ENCODE measurements at regions not wholly inside any gene's neighbourhood (a gene's known extent, or its start where the extent isn't known, plus 50 kb on each side); places are given as distances from the start of the nearest gene placed in this dataset.

DNA sequence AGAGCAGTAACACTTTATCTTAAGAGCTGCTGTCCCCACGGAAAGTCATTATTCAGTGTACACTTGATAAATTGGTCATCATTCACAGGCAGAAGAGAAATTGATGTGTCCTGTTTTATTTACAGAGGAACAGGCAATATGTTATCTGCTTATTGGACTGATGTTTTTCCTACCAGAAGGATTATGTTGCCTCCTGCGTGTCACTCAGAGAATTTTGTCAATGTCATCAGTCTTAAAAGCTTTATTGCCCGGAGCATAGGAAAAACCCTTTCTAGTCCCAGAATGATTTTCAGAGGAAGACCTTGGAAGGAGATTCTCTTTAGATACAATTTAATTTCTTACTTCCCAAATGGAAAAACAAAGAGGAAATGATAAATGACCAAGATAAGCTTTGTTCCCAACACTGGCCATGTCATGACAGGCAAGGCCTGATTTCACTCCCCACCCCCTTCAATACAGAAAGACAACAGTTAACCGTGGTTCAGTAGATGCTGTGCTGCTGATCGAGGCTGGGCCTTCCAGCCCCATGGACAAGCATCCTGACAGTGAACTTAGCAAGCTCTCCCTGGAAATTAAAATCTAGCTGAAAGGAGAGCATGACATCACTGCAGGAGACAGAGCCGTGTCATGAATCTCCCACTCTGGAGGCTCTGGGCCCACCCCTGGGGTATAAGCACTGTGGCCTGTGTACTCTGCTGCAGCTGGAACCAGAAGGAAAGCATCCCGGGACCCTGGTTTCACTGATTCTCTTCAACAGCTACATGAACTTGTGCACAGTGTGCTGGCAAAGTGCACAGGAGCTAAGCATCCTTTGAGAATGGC lies 118.8 kb upstream of the LYZL2 start:
- H3K36me3 ChIP-seq (ENCODE audit: low read depth), result no peaks in the 10 kb centered on the region
- no peaks in the 10 kb centered on the region for H3K4me1 ChIP-seq (ENCODE audit: insufficient read depth, poor library complexity, severe bottlenecking)
- DNase-seq (ENCODE audit: low spot score) (no peak), ATAC-seq (ENCODE audit: low read depth) (no peak)
- no peaks in the 10 kb centered on the region for H3K27me3 ChIP-seq (ENCODE audit: insufficient read depth, poor library complexity, severe bottlenecking)
- no peak overlapping the region for H3K27ac ChIP-seq (ENCODE audit: poor library complexity, severe bottlenecking)
- H3K9me3 ChIP-seq (ENCODE audit: severe bottlenecking), result no peaks in the 10 kb centered on the region
- TF ChIP-seq, protein P1, sequence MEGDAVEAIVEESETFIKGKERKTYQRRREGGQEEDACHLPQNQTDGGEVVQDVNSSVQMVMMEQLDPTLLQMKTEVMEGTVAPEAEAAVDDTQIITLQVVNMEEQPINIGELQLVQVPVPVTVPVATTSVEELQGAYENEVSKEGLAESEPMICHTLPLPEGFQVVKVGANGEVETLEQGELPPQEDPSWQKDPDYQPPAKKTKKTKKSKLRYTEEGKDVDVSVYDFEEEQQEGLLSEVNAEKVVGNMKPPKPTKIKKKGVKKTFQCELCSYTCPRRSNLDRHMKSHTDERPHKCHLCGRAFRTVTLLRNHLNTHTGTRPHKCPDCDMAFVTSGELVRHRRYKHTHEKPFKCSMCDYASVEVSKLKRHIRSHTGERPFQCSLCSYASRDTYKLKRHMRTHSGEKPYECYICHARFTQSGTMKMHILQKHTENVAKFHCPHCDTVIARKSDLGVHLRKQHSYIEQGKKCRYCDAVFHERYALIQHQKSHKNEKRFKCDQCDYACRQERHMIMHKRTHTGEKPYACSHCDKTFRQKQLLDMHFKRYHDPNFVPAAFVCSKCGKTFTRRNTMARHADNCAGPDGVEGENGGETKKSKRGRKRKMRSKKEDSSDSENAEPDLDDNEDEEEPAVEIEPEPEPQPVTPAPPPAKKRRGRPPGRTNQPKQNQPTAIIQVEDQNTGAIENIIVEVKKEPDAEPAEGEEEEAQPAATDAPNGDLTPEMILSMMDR (IDR thresholded peaks at IDR 0.05; ENCODE audit: poor library complexity, severe bottlenecking), result no peak
- no peak overlapping the region for H3K4me3 ChIP-seq (ENCODE audit: severe bottlenecking)

DNA sequence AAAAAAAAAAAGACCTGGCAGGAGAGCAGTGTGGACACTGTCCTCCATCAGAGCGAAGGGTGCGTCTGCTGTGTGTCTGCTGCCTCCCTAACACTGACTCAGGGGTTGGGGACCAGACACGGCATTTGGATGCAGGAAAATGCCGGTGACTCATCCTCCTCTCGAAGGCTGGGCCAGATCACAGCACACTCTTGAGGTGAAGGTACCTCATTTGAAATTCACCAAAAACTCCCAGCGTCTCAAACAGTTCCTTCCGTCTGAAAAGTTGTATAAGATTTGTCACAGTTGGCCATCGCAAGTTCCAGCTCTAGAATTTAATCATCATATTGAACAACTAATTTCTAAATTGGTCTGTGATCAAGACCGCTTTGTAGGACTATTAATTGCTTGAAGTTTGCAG lies 118.1 kb upstream of the LYZL2 start:
- Histone ChIP-seq H3K4me3 (ENCODE audit: severe bottlenecking) (no peak overlapping the region), H3K27ac (ENCODE audit: poor library complexity, severe bottlenecking) (no peak overlapping the region), H3K9me3 (ENCODE audit: severe bottlenecking) (no peaks in the 10 kb centered on the region), H3K27me3 (ENCODE audit: insufficient read depth, poor library complexity, severe bottlenecking) (no peaks in the 10 kb centered on the region), H3K36me3 (ENCODE audit: low read depth) (no peaks in the 10 kb centered on the region), H3K4me1 (ENCODE audit: insufficient read depth, poor library complexity, severe bottlenecking) (no peaks in the 10 kb centered on the region)
- ATAC-seq (ENCODE audit: low read depth), result no peak; the same call in 2 of the 3 replicates
- no peak for DNase-seq (ENCODE audit: low spot score)
- TF ChIP-seq, protein P1 (IDR thresholded peaks at IDR 0.05; ENCODE audit: poor library complexity, severe bottlenecking), result no peak

DNA sequence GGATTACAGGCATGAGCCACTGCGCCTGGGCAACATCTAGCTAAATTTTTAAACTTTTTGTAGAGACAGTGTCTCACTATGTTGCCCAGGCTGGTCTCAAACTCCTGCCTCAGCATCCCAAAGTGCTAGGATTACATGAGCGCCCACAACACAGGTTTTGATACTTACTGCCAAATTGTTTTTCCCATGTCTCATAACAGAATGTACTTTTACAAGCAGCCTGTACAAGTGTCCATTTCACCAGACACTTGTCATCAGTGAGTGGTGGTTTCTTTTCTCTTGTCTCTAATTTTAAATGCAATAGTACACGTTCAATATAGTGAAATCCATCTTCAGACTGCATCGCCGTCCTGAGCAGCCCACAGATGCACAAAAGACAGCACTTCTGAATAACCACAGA lies 116.4 kb upstream of the LYZL2 start:
- Histone ChIP-seq H3K4me3 (ENCODE audit: severe bottlenecking) (no peak overlapping the region), H3K27ac (ENCODE audit: poor library complexity, severe bottlenecking) (no peak overlapping the region), H3K9me3 (ENCODE audit: severe bottlenecking) (no peaks in the 10 kb centered on the region), H3K4me1 (ENCODE audit: insufficient read depth, poor library complexity, severe bottlenecking) (no peaks in the 10 kb centered on the region), H3K36me3 (ENCODE audit: low read depth) (no peaks in the 10 kb centered on the region), H3K27me3 (ENCODE audit: insufficient read depth, poor library complexity, severe bottlenecking) (no peaks in the 10 kb centered on the region)
- ATAC-seq (ENCODE audit: low read depth) (no peak), DNase-seq (ENCODE audit: low spot score) (no peak)
- TF ChIP-seq, protein P1 (IDR thresholded peaks at IDR 0.05; ENCODE audit: poor library complexity, severe bottlenecking), result no peak

- Histone ChIP-seq H3K4me1 (ENCODE audit: insufficient read depth, poor library complexity, severe bottlenecking) (no peaks in the 10 kb centered on the region), H3K27me3 (ENCODE audit: insufficient read depth, poor library complexity, severe bottlenecking) (no peaks in the 10 kb centered on the region), H3K27ac (ENCODE audit: poor library complexity, severe bottlenecking) (no peak overlapping the region), H3K9me3 (ENCODE audit: severe bottlenecking) (no peaks in the 10 kb centered on the region), H3K36me3 (ENCODE audit: low read depth) (no peaks in the 10 kb centered on the region), H3K4me3 (ENCODE audit: severe bottlenecking) (no peak overlapping the region)
- TF ChIP-seq, protein P1 (IDR thresholded peaks at IDR 0.05; ENCODE audit: poor library complexity, severe bottlenecking), result no peak
- ATAC-seq (ENCODE audit: low read depth), result no peak
- DNase-seq (ENCODE audit: low spot score), result no peak
Measured at GRCh38 chr10:30744106-30744505, 114.6 kb upstream of the LYZL2 start.

DNA sequence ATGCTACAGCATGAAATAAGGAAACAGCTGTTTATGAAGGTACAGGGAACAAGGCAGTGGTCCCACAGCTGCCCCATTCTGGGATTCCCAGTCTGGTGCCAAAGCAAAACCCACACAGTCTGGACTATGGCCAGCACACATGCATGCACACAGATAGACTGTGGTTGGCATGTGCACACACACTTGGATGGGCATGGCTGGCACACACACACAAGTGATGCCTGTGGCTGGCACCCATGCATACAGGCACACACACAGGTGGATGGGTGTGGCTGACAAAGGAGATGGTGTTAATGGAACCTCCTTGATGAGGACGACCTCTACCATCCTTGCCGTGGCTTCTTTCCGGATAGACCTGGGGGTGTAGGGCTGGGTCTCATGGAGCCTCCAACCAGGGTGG lies 114.0 kb upstream of the LYZL2 start:
- H3K9me3 ChIP-seq (ENCODE audit: severe bottlenecking), result no peaks in the 10 kb centered on the region
- DNase-seq (ENCODE audit: low spot score) (no peak), ATAC-seq (ENCODE audit: low read depth) (no peak)
- H3K27me3 ChIP-seq (ENCODE audit: insufficient read depth, poor library complexity, severe bottlenecking), result no peaks in the 10 kb centered on the region
- no peaks in the 10 kb centered on the region for H3K36me3 ChIP-seq (ENCODE audit: low read depth)
- H3K4me3 ChIP-seq (ENCODE audit: severe bottlenecking), result no peak overlapping the region
- no peaks in the 10 kb centered on the region for H3K4me1 ChIP-seq (ENCODE audit: insufficient read depth, poor library complexity, severe bottlenecking)
- no peak overlapping the region for H3K27ac ChIP-seq (ENCODE audit: poor library complexity, severe bottlenecking)
- TF ChIP-seq, protein P1 (IDR thresholded peaks at IDR 0.05; ENCODE audit: poor library complexity, severe bottlenecking), result no peak
